ENCODE measurements at regions not wholly inside any gene's neighbourhood (a gene's known extent, or its start where the extent isn't known, plus 50 kb on each side); places are given as distances from the start of the nearest gene placed in this dataset.

- TF ChIP-seq TCF7L2 (IDR thresholded peaks at IDR 0.05; ENCODE audit: low read depth, low read length) (no peak), POLR2AphosphoS5 (IDR thresholded peaks at IDR 0.05; ENCODE audit: low read depth, low read length) (no peak)
- TF ChIP-seq, protein P1, sequence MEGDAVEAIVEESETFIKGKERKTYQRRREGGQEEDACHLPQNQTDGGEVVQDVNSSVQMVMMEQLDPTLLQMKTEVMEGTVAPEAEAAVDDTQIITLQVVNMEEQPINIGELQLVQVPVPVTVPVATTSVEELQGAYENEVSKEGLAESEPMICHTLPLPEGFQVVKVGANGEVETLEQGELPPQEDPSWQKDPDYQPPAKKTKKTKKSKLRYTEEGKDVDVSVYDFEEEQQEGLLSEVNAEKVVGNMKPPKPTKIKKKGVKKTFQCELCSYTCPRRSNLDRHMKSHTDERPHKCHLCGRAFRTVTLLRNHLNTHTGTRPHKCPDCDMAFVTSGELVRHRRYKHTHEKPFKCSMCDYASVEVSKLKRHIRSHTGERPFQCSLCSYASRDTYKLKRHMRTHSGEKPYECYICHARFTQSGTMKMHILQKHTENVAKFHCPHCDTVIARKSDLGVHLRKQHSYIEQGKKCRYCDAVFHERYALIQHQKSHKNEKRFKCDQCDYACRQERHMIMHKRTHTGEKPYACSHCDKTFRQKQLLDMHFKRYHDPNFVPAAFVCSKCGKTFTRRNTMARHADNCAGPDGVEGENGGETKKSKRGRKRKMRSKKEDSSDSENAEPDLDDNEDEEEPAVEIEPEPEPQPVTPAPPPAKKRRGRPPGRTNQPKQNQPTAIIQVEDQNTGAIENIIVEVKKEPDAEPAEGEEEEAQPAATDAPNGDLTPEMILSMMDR (IDR thresholded peaks at IDR 0.05) = no peak
- TF ChIP-seq, protein P2, sequence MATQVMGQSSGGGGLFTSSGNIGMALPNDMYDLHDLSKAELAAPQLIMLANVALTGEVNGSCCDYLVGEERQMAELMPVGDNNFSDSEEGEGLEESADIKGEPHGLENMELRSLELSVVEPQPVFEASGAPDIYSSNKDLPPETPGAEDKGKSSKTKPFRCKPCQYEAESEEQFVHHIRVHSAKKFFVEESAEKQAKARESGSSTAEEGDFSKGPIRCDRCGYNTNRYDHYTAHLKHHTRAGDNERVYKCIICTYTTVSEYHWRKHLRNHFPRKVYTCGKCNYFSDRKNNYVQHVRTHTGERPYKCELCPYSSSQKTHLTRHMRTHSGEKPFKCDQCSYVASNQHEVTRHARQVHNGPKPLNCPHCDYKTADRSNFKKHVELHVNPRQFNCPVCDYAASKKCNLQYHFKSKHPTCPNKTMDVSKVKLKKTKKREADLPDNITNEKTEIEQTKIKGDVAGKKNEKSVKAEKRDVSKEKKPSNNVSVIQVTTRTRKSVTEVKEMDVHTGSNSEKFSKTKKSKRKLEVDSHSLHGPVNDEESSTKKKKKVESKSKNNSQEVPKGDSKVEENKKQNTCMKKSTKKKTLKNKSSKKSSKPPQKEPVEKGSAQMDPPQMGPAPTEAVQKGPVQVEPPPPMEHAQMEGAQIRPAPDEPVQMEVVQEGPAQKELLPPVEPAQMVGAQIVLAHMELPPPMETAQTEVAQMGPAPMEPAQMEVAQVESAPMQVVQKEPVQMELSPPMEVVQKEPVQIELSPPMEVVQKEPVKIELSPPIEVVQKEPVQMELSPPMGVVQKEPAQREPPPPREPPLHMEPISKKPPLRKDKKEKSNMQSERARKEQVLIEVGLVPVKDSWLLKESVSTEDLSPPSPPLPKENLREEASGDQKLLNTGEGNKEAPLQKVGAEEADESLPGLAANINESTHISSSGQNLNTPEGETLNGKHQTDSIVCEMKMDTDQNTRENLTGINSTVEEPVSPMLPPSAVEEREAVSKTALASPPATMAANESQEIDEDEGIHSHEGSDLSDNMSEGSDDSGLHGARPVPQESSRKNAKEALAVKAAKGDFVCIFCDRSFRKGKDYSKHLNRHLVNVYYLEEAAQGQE (IDR thresholded peaks at IDR 0.05; ENCODE audit: insufficient read depth in 1 of 2, low read depth in 2 of 2, low read length in 1 of 2) = no peak
These were observed 730.6 kb upstream of the VSTM2A start for GRCh38 chr7:53811555-53812079.
